B cell (primary cell): ENCODE measurements at regions not wholly inside any gene's neighbourhood (a gene's known extent, or its start where the extent isn't known, plus 50 kb on each side); places are given as distances from the start of the nearest gene placed in this dataset.

Experiments used
- ATAC-seq: fragments of 200-7000 bp; cut with Tn5 transposase; one replicate; pipeline ENCODE4 v1.10.0; 2021; ENCODE audit warnings: low read depth, mild to moderate bottlenecking, moderate number of reproducible peaks, moderate library complexity
- CTCF ChIA-PET: fragments of 350-600 bp; sonication (Branson Sonifier 250); formaldehyde crosslinking; loops from one replicate; lab custom pipeline; 2021; ENCODE audit warnings: antibody characterized with exemption, inconsistent platforms; lab: Charles Lee
- POLR2A ChIA-PET: fragments of 350-600 bp; sonication (Branson Sonifier 250); formaldehyde crosslinking; loops from one replicate; lab custom pipeline; 2021; ENCODE audit warnings: antibody characterized with exemption; lab: Charles Lee
- DNase-seq: peaks from one replicate; pipeline ENCODE4 v3.0.0; 2013
- H2AFZ ChIP-seq: 2 replicates; pipeline ENCODE4 v1.6.1; 2012; ENCODE audit warnings: mild to moderate bottlenecking, low read depth, low read length; ENCODE audit not compliant: insufficient read depth, poor library complexity, severe bottlenecking
- H3K27ac ChIP-seq, 2 donors: 1 replicate in 1 of 2; 2 replicates in 1 of 2; pipeline ENCODE4 v1.5.1; 2012 to 2013; ENCODE audit warnings: low read length in 2 of 2, mild to moderate bottlenecking in 2 of 2, moderate library complexity in 1 of 2
- H3K27me3 ChIP-seq, 4 experiments: fragments of 200-600 bp in 1 of 4; sonication (generic) in 1 of 4; replicated peaks in 1 of 4; 1 replicate in 2 of 4; 2 replicates in 2 of 4; pipeline versions ENCODE4 v1.6.1 to v1.7.0; 2013 to 2016; ENCODE audit warnings: low read length in 3 of 4, mild to moderate bottlenecking in 2 of 4, mixed read lengths in 1 of 4, moderate library complexity in 1 of 4; ENCODE audit not compliant: insufficient read depth in 4 of 4, control insufficient read depth in 3 of 4; ENCODE audit errors: control extremely low read depth in 1 of 4
- H3K36me3 ChIP-seq, 2 experiments: replicated peaks in 1 of 2; 1 replicate in 1 of 2; 2 replicates in 1 of 2; pipeline versions ENCODE4 v1.6.1 to v1.7.1; 2013; ENCODE audit warnings: low read length in 1 of 2; ENCODE audit not compliant: insufficient read depth in 2 of 2, control insufficient read depth in 1 of 2; ENCODE audit errors: control extremely low read depth in 1 of 2, extremely low read depth in 1 of 2
- H3K4me1 ChIP-seq, 2 donors: fragments of 200-600 bp in 1 of 2; sonication (generic) in 1 of 2; 1 replicate in 1 of 2; 2 replicates in 1 of 2; pipeline versions ENCODE4 v1.5.1 to v1.6.1; 2013 to 2017; ENCODE audit warnings: low read length in 2 of 2; ENCODE audit not compliant: control insufficient read depth in 2 of 2, insufficient read depth in 2 of 2
- H3K4me2 ChIP-seq: replicated peaks from 2 replicates; pipeline ENCODE3; 2012; ENCODE audit warnings: mild to moderate bottlenecking, low read depth, low read length; ENCODE audit not compliant: poor library complexity, severe bottlenecking
- H3K4me3 ChIP-seq, 5 experiments: fragments of 200-600 bp in 1 of 5; sonication (generic) in 1 of 5; 1 replicate in 3 of 5; 2 replicates in 2 of 5; pipeline versions ENCODE4 v1.5.1 to v1.7.0; 2011 to 2016; ENCODE audit warnings: low read length in 4 of 5, mild to moderate bottlenecking in 4 of 5, low read depth in 2 of 5, control low read depth in 1 of 5, moderate library complexity in 1 of 5; ENCODE audit not compliant: insufficient read depth in 1 of 5; ENCODE audit errors: control extremely low read depth in 1 of 5, extremely low read depth in 1 of 5
- H3K79me2 ChIP-seq: fragments of 200-600 bp; sonication (generic); one replicate; pipeline ENCODE4 v1.6.0; 2016; ENCODE audit warnings: low read length; ENCODE audit not compliant: control insufficient read depth, insufficient read depth
- H3K9ac ChIP-seq: fragments of 200-600 bp; sonication (generic); 2 replicates; pipeline ENCODE4 v1.6.1; 2017; ENCODE audit warnings: mild to moderate bottlenecking, low read length, moderate library complexity
- H3K9me3 ChIP-seq, 3 donors: one replicate each; pipeline versions ENCODE4 v1.6.1 to v1.7.1; 2013; ENCODE audit warnings: low read length in 2 of 3; ENCODE audit not compliant: control insufficient read depth in 2 of 3, insufficient read depth in 1 of 3; ENCODE audit errors: control extremely low read depth in 1 of 3
- H4K20me1 ChIP-seq: 2 replicates; pipeline ENCODE4 v1.6.0; 2012; ENCODE audit warnings: mild to moderate bottlenecking, low read length; ENCODE audit not compliant: insufficient read depth, control insufficient read depth, poor library complexity, severe bottlenecking
- H3K27ac Mint-ChIP-seq: one replicate; pipeline ENCODE4 v1.8.0; 2021; ENCODE audit warnings: mixed read lengths
- H3K27me3 Mint-ChIP-seq: one replicate; pipeline ENCODE4 v1.8.0; 2021; ENCODE audit warnings: mixed read lengths
- H3K4me1 Mint-ChIP-seq: one replicate; pipeline ENCODE4 v1.8.0; 2021; ENCODE audit warnings: mixed read lengths
- H3K4me3 Mint-ChIP-seq: one replicate; pipeline ENCODE4 v1.8.0; 2021; ENCODE audit warnings: mixed read lengths
- H3K9me3 Mint-ChIP-seq: one replicate; pipeline ENCODE4 v1.8.0; 2022; ENCODE audit warnings: mixed read lengths; ENCODE audit not compliant: insufficient read depth
- CTCF ChIP-seq: fragments of 200-600 bp; IDR thresholded peaks from one replicate; pipeline ENCODE4 v1.8.0; 2022; ENCODE audit warnings: antibody characterized with exemption, mild to moderate bottlenecking
- EZH2 ChIP-seq: IDR thresholded peaks from 2 replicates; pipeline ENCODE4 v1.6.1; 2012; ENCODE audit warnings: borderline replicate concordance, low read depth, mild to moderate bottlenecking, moderate library complexity, low read length; ENCODE audit not compliant: insufficient read depth, poor library complexity, severe bottlenecking
- WGBS: methylation state at CpG from one replicate; pipeline ENCODE4 v1.1.5; 2013; ENCODE audit warnings: missing lambda C conversion rate; ENCODE audit not compliant: insufficient coverage; 5-methylcytosine and 5-hydroxymethylcytosine counted together
- intact Hi-C: fragments of 100-400 bp; cut with micrococcal nuclease; formaldehyde crosslinking; loops from one replicate; pipeline ENCODE4 v1.10.0; 2022

GRCh38 chr5:71891406-71891805 lies 172.3 kb downstream of the CARTPT start:
- no peak for ATAC-seq
- peaks cover 0 to 6% (median 2%) of the 10 kb centered on the region in 3 donors for H3K9me3 ChIP-seq
- no peak overlapping the region for H3K9ac ChIP-seq
- no peak overlapping the region for H3K27ac Mint-ChIP-seq
- H3K4me3 Mint-ChIP-seq = no peak overlapping the region
- no peak for TF ChIP-seq EZH2
- TF ChIP-seq CTCF = no peak
- no peaks in the 10 kb centered on the region for H4K20me1 ChIP-seq
- no peak for DNase-seq
- no CpG with 5 or more reads among the region's 1 CpG for WGBS
- no peaks in the 10 kb centered on the region for H3K36me3 ChIP-seq
- H3K27me3 ChIP-seq = peaks cover 0 to 7% (median under 1%) of the 10 kb centered on the region in 4 experiments
- ChIA-PET CTCF (no interaction called here), POLR2A (no interaction called here)
- peaks cover 2% of the 10 kb centered on the region for H3K4me1 Mint-ChIP-seq
- H3K4me2 ChIP-seq = no peak overlapping the region
- intact Hi-C loops = no loop called here
- H2AFZ ChIP-seq = no peak overlapping the region
- peaks cover 36% of the 10 kb centered on the region for H3K27me3 Mint-ChIP-seq
- H3K4me3 ChIP-seq = no peak overlapping the region
- no peak overlapping the region for H3K27ac ChIP-seq
- H3K79me2 ChIP-seq = no peaks in the 10 kb centered on the region
- H3K4me1 ChIP-seq = no peaks in the 10 kb centered on the region
- H3K9me3 Mint-ChIP-seq = no peaks in the 10 kb centered on the region

DNA sequence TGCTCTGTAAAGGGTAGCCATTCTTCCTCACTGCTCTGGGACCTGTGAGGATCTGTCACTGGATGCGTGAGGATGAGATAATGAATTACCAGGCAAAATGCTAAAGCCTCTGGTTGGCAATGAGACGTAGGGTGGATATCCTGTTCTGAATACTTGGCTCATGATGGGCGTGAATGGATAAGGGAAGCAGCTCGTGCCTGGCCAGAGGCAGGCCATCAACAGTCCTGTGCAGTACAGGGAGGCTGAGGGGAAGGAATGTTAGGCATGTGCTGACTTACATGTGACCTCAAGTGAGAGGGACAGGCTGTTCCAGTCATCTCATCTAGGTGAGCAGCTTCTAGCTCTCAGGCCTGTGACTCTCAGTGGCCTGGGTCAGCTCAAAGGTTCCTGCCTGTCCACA lies 172.8 kb downstream of the CARTPT start:
- no peak overlapping the region for H3K27ac Mint-ChIP-seq
- H3K4me3 Mint-ChIP-seq = no peak overlapping the region
- ChIA-PET CTCF (no interaction called here), POLR2A (no interaction called here)
- intact Hi-C loops = no loop called here
- Histone ChIP-seq H3K4me1 (no peaks in the 10 kb centered on the region), H2AFZ (no peak overlapping the region), H3K36me3 (no peaks in the 10 kb centered on the region), H3K79me2 (no peaks in the 10 kb centered on the region), H4K20me1 (no peaks in the 10 kb centered on the region), H3K27ac (no peak overlapping the region), H3K4me3 (no peak overlapping the region), H3K4me2 (no peak overlapping the region), H3K9ac (no peak overlapping the region), H3K9me3 (peaks cover 0 to 6% (median 2%) of the 10 kb centered on the region in 3 donors), H3K27me3 (peaks cover 0 to 7% (median under 1%) of the 10 kb centered on the region in 4 experiments)
- WGBS = 88% methylated on average over 4 of the region's 4 CpGs
- no peaks in the 10 kb centered on the region for H3K9me3 Mint-ChIP-seq
- TF ChIP-seq CTCF = no peak
- TF ChIP-seq EZH2 = no peak
- H3K4me1 Mint-ChIP-seq = peaks cover 2% of the 10 kb centered on the region
- H3K27me3 Mint-ChIP-seq = peaks cover 37% of the 10 kb centered on the region
- DNase-seq = no peak
- ATAC-seq = no peak
